Globus pallidus (tissue), 1 donor: ENCODE measurements at regions not wholly inside any gene's neighbourhood (a gene's known extent, or its start where the extent isn't known, plus 50 kb on each side); places are given as distances from the start of the nearest gene placed in this dataset.

Source experiments
- DNase-seq: peaks from one replicate; pipeline ENCODE4 v3.0.0-alpha.2; 2015; ENCODE audit warnings: low spot score

GRCh38 chr20:62563561-62563960 lies 78.7 kb upstream of the SLCO4A1 start:
- DNase-seq = no peak

GRCh38 chr20:62564456-62565245 lies 77.7 kb upstream of the SLCO4A1 start:
- no peak for DNase-seq

GRCh38 chr20:62566266-62566665 lies 76.0 kb upstream of the SLCO4A1 start:
- DNase-seq = no peak

- DNase-seq = no peak
These were observed 75.5 kb upstream of the SLCO4A1 start for GRCh38 chr20:62566771-62567170.

GRCh38 chr20:62567246-62568044 lies 74.9 kb upstream of the SLCO4A1 start:
- no peak for DNase-seq

GRCh38 chr20:62568045-62568389 lies 74.3 kb upstream of the SLCO4A1 start:
- DNase-seq = no peak

- no peak for DNase-seq
These were observed 72.7 kb upstream of the SLCO4A1 start for GRCh38 chr20:62569615-62570014.

GRCh38 chr20:62570403-62570802 lies 71.9 kb upstream of the SLCO4A1 start:
- no peak for DNase-seq

GRCh38 chr20:62570897-62571668 lies 71.2 kb upstream of the SLCO4A1 start:
- DNase-seq = no peak

GRCh38 chr20:62571669-62572344 lies 70.5 kb upstream of the SLCO4A1 start:
- DNase-seq = no peak

- no peak for DNase-seq
These were observed 69.3 kb upstream of the SLCO4A1 start for GRCh38 chr20:62572980-62573379.

- DNase-seq = no peak
These were observed 68.5 kb upstream of the SLCO4A1 start for GRCh38 chr20:62573817-62574216.

- DNase-seq = no peak
These were observed 67.9 kb upstream of the SLCO4A1 start for GRCh38 chr20:62574230-62574993.

GRCh38 chr20:62575976-62576722 lies 66.2 kb upstream of the SLCO4A1 start:
- no peak for DNase-seq

- no peak for DNase-seq
These were observed 65.4 kb upstream of the SLCO4A1 start for GRCh38 chr20:62576815-62577489.

- no peak for DNase-seq
These were observed 64.8 kb upstream of the SLCO4A1 start for GRCh38 chr20:62577490-62577836.

GRCh38 chr20:62578294-62578897 lies 63.9 kb upstream of the SLCO4A1 start:
- DNase-seq = no peak

- no peak for DNase-seq
These were observed 62.3 kb upstream of the SLCO4A1 start for GRCh38 chr20:62580052-62580451.

GRCh38 chr20:62580733-62581132 lies 61.6 kb upstream of the SLCO4A1 start:
- DNase-seq = no peak

GRCh38 chr20:62581308-62581707 lies 61.0 kb upstream of the SLCO4A1 start:
- no peak for DNase-seq
